Pancreas (tissue), 10 donors: ENCODE measurements at regions not wholly inside any gene's neighbourhood (a gene's known extent, or its start where the extent isn't known, plus 50 kb on each side); places are given as distances from the start of the nearest gene placed in this dataset.

ENCODE experiments used
- ATAC-seq, 4 donors: fragments of 200-7000 bp; cut with Tn5 transposase; one replicate each; pipeline versions ENCODE4 v1.8.0 to v1.9.1; 2020; ENCODE audit warnings: mild to moderate bottlenecking in 4 of 4, moderate library complexity in 4 of 4
- DNase-seq, 6 donors: peaks; one replicate each; pipeline ENCODE4 v3.0.0-alpha.2; 2020
- FAIRE-seq: peaks from 2 replicates; lab custom pipeline; 2012; peaks lifted over from hg19 to GRCh38; lab: Jason Lieb, UNC
- H3K27ac ChIP-seq, 4 donors: fragments of 200-600 bp; sonication (generic); 1 replicate in 3 of 4; 2 replicates in 1 of 4; pipeline versions ENCODE4 v1.5.0 to v1.8.0; 2020
- H3K27me3 ChIP-seq, 4 donors: fragments of 200-600 bp; one replicate each; pipeline ENCODE4 v1.8.0; 2021
- H3K36me3 ChIP-seq, 3 donors: fragments of 200-600 bp; sonication (generic) in 1 of 3; one replicate each; pipeline versions ENCODE4 v1.5.0 to v1.8.0; 2020 to 2021
- H3K4me1 ChIP-seq, 3 donors: fragments of 200-600 bp; one replicate each; pipeline ENCODE4 v1.8.0; 2021
- H3K4me3 ChIP-seq, 4 donors: fragments of 200-600 bp; sonication (generic) in 2 of 4; one replicate each; pipeline versions ENCODE4 v1.5.0 to v1.8.0; 2020 to 2021
- H3K9me3 ChIP-seq, 4 donors: fragments of 200-600 bp; one replicate each; pipeline ENCODE4 v1.8.0; 2021
- CTCF ChIP-seq, 4 donors: fragments of 200-600 bp; sonication (generic) in 3 of 4; IDR thresholded peaks; one replicate each; pipeline versions ENCODE4 v1.5.0 to v1.8.0; 2021; ENCODE audit warnings: antibody characterized with exemption in 4 of 4
- WGBS, 2 donors: extraction: QIAGEN DNeasy Blood & Tissue Kit; methylation state at CpG; one replicate each; pipeline ENCODE4 v1.1.7; 2013; 5-methylcytosine and 5-hydroxymethylcytosine counted together
- intact Hi-C, 3 donors: fragments of 100-400 bp; cut with DNase I; formaldehyde crosslinking; loops; one replicate each; pipeline versions ENCODE4 v1.11.1 to v1.14.2; 2022
- donor health status: healthy with polysubstance abuse.
- donor health status: DM: no; HTN: no; CAD: no; lungs with moderate emphysema.
- donor health status: DM: no; HTN: no; CAD: no.
- donor health status: control.
- donor health status: control.
- donor health status: Bipolar disorder and iron deficiency.
- donor health status: DM: yes; HTN: yes; CAD: no.
- donor health status: DM: no; HTN: no; CAD: no.
- donor health status: DM: no; HTN: no; CAD: no.
- donor health status: DM: yes; HTN: yes; CAD: no.

- intact Hi-C loops: no loop called here
- Histone ChIP-seq H3K27me3 (no peaks in the 10 kb centered on the region), H3K36me3 (no peaks in the 10 kb centered on the region), H3K4me3 (no peak overlapping the region), H3K27ac (no peak overlapping the region), H3K4me1 (no peaks in the 10 kb centered on the region), H3K9me3 (no peaks in the 10 kb centered on the region)
- TF ChIP-seq CTCF (IDR thresholded peaks at IDR 0.05): no peak
- no peak for FAIRE-seq
- DNase-seq: no peak
- ATAC-seq: no peak
- WGBS, 2 donors: 38 to 45% methylated on average over 3 of the region's 3 CpGs
These were observed 58.0 kb upstream of the FOXB1 start for GRCh38 chr15:59946084-59946483.

- FAIRE-seq (no peak), ATAC-seq (no peak), DNase-seq (no peak)
- H3K4me1 ChIP-seq: no peaks in the 10 kb centered on the region
- H3K27me3 ChIP-seq: no peaks in the 10 kb centered on the region
- no peaks in the 10 kb centered on the region for H3K9me3 ChIP-seq
- H3K4me3 ChIP-seq: no peak overlapping the region
- no peak for TF ChIP-seq CTCF (IDR thresholded peaks at IDR 0.05)
- 61 to 73% methylated on average over 10 of the region's 10 CpGs for WGBS, 2 donors
- intact Hi-C loops: no loop called here
- H3K27ac ChIP-seq: no peak overlapping the region
- no peaks in the 10 kb centered on the region for H3K36me3 ChIP-seq
These were observed 59.1 kb upstream of the FOXB1 start for GRCh38 chr15:59945036-59945435.

DNA sequence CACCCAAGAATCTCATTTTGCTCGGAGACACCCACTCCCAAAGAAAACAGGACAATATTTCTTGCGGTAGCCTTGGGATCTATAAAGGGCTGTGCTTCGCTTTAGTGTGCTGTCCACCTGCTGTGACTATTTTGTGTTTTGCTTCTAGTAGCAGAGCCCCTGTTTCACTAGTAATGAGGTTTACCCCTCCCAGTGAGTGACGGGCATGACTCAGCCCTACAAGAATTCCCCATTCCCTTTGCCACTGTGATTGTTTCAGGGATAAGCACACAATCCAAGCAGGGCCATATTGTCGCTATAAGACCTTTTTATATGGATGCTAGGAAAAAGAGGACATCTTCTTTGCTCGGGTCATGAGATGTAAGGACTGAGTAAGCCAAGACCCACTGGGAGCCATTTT lies 62.5 kb upstream of the FOXB1 start:
- intact Hi-C loops: no loop called here
- ATAC-seq (no peak), DNase-seq (no peak), FAIRE-seq (no peak)
- H3K27me3 ChIP-seq: peaks cover 0 to 6% (median 0%) of the 10 kb centered on the region in 4 donors
- TF ChIP-seq CTCF (IDR thresholded peaks at IDR 0.05): no peak
- no peaks in the 10 kb centered on the region for H3K4me1 ChIP-seq
- no peaks in the 10 kb centered on the region for H3K9me3 ChIP-seq
- H3K36me3 ChIP-seq: no peaks in the 10 kb centered on the region
- H3K4me3 ChIP-seq: no peak overlapping the region
- no peak overlapping the region for H3K27ac ChIP-seq
- 64 to 78% methylated on average over 6 of the region's 6 CpGs for WGBS, 2 donors

DNA sequence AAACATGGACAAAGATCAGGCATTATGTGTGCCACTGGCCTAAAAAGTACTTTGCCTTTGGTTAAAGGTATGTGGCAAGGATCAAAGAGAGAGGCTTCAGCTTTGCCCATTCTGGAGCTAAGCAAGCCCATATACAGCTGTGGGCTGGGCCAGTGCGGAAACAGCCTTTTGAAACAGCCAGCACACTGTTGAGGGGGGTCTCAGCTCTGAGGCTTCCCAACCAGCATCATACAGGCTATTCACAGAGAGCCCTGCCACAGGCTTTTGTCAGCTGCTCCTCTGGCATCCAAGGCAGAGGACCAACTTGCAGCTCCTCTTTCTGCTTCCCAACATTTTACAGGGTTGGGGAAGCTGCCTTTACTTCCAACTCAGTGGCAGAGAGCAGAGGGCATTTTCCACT lies 63.2 kb upstream of the FOXB1 start:
- no peaks in the 10 kb centered on the region for H3K4me1 ChIP-seq
- peaks cover 0 to 11% (median 0%) of the 10 kb centered on the region in 4 donors for H3K27me3 ChIP-seq
- H3K9me3 ChIP-seq: no peaks in the 10 kb centered on the region
- ATAC-seq (no peak), FAIRE-seq (no peak), DNase-seq (no peak)
- WGBS, 2 donors: 92 to 100% methylated on average over 1 of the region's 1 CpG
- H3K36me3 ChIP-seq: no peaks in the 10 kb centered on the region
- H3K27ac ChIP-seq: no peak overlapping the region
- intact Hi-C loops: no loop called here
- no peak overlapping the region for H3K4me3 ChIP-seq
- no peak for TF ChIP-seq CTCF (IDR thresholded peaks at IDR 0.05)

DNA sequence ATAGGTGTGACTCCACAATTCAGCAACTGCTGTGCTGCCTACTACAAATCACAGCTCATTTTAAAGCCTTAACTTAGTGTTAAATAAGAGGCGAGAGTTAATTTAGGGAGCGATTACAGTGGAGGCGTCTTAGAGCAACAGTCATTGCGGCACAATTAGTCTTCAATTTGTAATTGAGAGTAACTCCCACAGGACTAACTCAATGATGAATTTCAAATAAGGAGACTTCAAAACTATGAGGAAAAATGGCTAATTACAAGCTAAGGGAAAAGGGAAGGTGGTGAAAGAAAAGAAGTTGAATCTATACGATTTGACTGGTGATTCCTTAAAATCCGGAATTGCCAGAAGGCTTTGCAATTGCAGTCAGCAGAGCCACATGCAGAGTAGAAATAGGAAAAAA lies 63.7 kb upstream of the FOXB1 start:
- no peaks in the 10 kb centered on the region for H3K4me1 ChIP-seq
- intact Hi-C loops: no loop called here
- no peak for ATAC-seq

More for the DNA sequence above, 63.7 kb upstream of the FOXB1 start:
- Histone ChIP-seq H3K9me3 (no peaks in the 10 kb centered on the region), H3K36me3 (no peaks in the 10 kb centered on the region), H3K27ac (no peak overlapping the region), H3K27me3 (peaks cover 0 to 13% (median 0%) of the 10 kb centered on the region in 4 donors), H3K4me3 (no peak overlapping the region)
- no peak for DNase-seq
- no peak for TF ChIP-seq CTCF (IDR thresholded peaks at IDR 0.05)
- no peak for FAIRE-seq
- 88 to 94% methylated on average over 6 of the region's 6 CpGs for WGBS, 2 donors
